HG03571 (cell line): ENCODE measurements at regions not wholly inside any gene's neighbourhood (a gene's known extent, or its start where the extent isn't known, plus 50 kb on each side); places are given as distances from the start of the nearest gene placed in this dataset.
"Not testable (repeated sequence)": the region's sequence is repeated elsewhere in the genome, so short reads cannot be mapped to it uniquely, and the experiment has no call there.

Experiments used
- ATAC-seq: cut with Tn5 transposase; IDR thresholded peaks from one replicate; pipeline ENCODE4 v1.9.1; 2021; ENCODE audit not compliant: unreplicated experiment

- ATAC-seq, result no peak
Observed at GRCh38 chr9:30010691-30011090, 2373.8 kb upstream of the ACO1 start.

GRCh38 chr9:30012622-30013021 lies 2371.8 kb upstream of the ACO1 start:
- ATAC-seq, result no peak

GRCh38 chr9:30015073-30015472 lies 2369.4 kb upstream of the ACO1 start:
- ATAC-seq, result no peak

- no peak for ATAC-seq
Observed at GRCh38 chr9:30020161-30020560, 2364.3 kb upstream of the ACO1 start.

- ATAC-seq, result no peak
Observed at GRCh38 chr9:30035761-30036160, 2348.7 kb upstream of the ACO1 start.

- ATAC-seq, result no peak
Observed at GRCh38 chr9:30036558-30036957, 2347.9 kb upstream of the ACO1 start.

- ATAC-seq, result no peak
Observed at GRCh38 chr9:30039712-30040111, 2344.7 kb upstream of the ACO1 start.

GRCh38 chr9:30048396-30048795 lies 2336.0 kb upstream of the ACO1 start:
- no peak for ATAC-seq

GRCh38 chr9:30058463-30058862 lies 2326.0 kb upstream of the ACO1 start:
- ATAC-seq, result no peak

- ATAC-seq, result no peak
Observed at GRCh38 chr9:30060976-30061375, 2323.5 kb upstream of the ACO1 start.

- ATAC-seq, result no peak
Observed at GRCh38 chr9:30065888-30066287, 2318.6 kb upstream of the ACO1 start.

GRCh38 chr9:30069236-30069635 lies 2315.2 kb upstream of the ACO1 start:
- ATAC-seq, result not testable (repeated sequence)

- ATAC-seq, result no peak
Observed at GRCh38 chr9:30075022-30075421, 2309.4 kb upstream of the ACO1 start.

GRCh38 chr9:30075451-30076199 lies 2308.8 kb upstream of the ACO1 start:
- peak; percentile 69 for ATAC-seq

- no peak for ATAC-seq
Observed at GRCh38 chr9:30078195-30078594, 2306.2 kb upstream of the ACO1 start.

- ATAC-seq, result no peak
Observed at GRCh38 chr9:30089428-30089827, 2295.0 kb upstream of the ACO1 start.

GRCh38 chr9:30103647-30104394 lies 2280.6 kb upstream of the ACO1 start:
- ATAC-seq, result no peak

- not testable (repeated sequence) for ATAC-seq
Observed at GRCh38 chr9:30107134-30107533, 2277.3 kb upstream of the ACO1 start.

- no peak for ATAC-seq
Observed at GRCh38 chr9:30116673-30117217, 2267.7 kb upstream of the ACO1 start.

- no peak for ATAC-seq
Observed at GRCh38 chr9:30120666-30121065, 2263.8 kb upstream of the ACO1 start.

GRCh38 chr9:30121611-30122010 lies 2262.8 kb upstream of the ACO1 start:
- no peak for ATAC-seq

- no peak for ATAC-seq
Observed at GRCh38 chr9:30125881-30126280, 2258.6 kb upstream of the ACO1 start.
